PC-9 (cell line): ENCODE measurements at regions not wholly inside any gene's neighbourhood (a gene's known extent, or its start where the extent isn't known, plus 50 kb on each side); places are given as distances from the start of the nearest gene placed in this dataset.

Source experiments
- BruUV-seq: library from RNA; stranded (reverse); fragments of 400-500 nt; replicated peaks from 2 replicates; lab custom pipeline; 2021; lab: Mats Ljungman, UMichigan
- CTCF ChIA-PET: fragments of 300-600 bp; sonication (Branson Sonifier 250); formaldehyde crosslinking; loops from one replicate; lab custom pipeline; 2022; ENCODE audit warnings: antibody characterized with exemption; lab: Charles Lee
- POLR2A ChIA-PET: fragments of 300-600 bp; sonication (Branson Sonifier 250); formaldehyde crosslinking; loops from one replicate; lab custom pipeline; 2022; ENCODE audit warnings: antibody characterized with exemption; ENCODE audit not compliant: unreplicated experiment; lab: Charles Lee
- DNase-seq, 2 experiments: peaks; one replicate each; pipeline versions ENCODE4 v3.0.0 to v3.0.0-alpha.2; 2015 to 2022; ENCODE audit warnings: mixed read lengths in 1 of 2
- H2AFZ ChIP-seq: fragments of 200-600 bp; sonication (generic); 2 replicates; pipeline ENCODE4 v1.8.1; 2017; ENCODE audit warnings: antibody characterized with exemption
- H3F3A ChIP-seq: fragments of 200-600 bp; sonication (generic); 2 replicates; pipeline ENCODE4 v1.8.1; 2017; ENCODE audit warnings: antibody characterized with exemption, mild to moderate bottlenecking, low read depth; ENCODE audit not compliant: insufficient read depth
- H3K27ac ChIP-seq: fragments of 200-600 bp; sonication (generic); 2 replicates; pipeline ENCODE4 v1.6.1; 2016; ENCODE audit warnings: mixed run types
- H3K27me3 ChIP-seq: fragments of 200-600 bp; sonication (generic); 2 replicates; pipeline ENCODE4 v1.6.1; 2016; ENCODE audit warnings: low read depth, mixed run types; ENCODE audit not compliant: insufficient read depth
- H3K36me3 ChIP-seq: fragments of 200-600 bp; sonication (generic); 2 replicates; pipeline ENCODE4 v1.6.1; 2016; ENCODE audit warnings: low read depth, mixed run types
- H3K4me1 ChIP-seq: fragments of 200-600 bp; sonication (generic); replicated peaks from 2 replicates; pipeline ENCODE4 v1.6.1; 2016; ENCODE audit warnings: mixed run types; ENCODE audit not compliant: insufficient read depth
- H3K4me2 ChIP-seq: fragments of 200-600 bp; sonication (generic); 2 replicates; pipeline ENCODE4 v1.6.1; 2017; ENCODE audit warnings: mixed run types
- H3K4me3 ChIP-seq: fragments of 200-600 bp; sonication (generic); 2 replicates; pipeline ENCODE4 v1.6.1; 2016; ENCODE audit warnings: mixed run types
- H3K79me2 ChIP-seq: fragments of 200-600 bp; sonication (generic); 2 replicates; pipeline ENCODE4 v1.6.1; 2017; ENCODE audit warnings: low read depth, mixed run types
- H3K9me2 ChIP-seq: fragments of 200-600 bp; sonication (generic); 2 replicates; pipeline ENCODE4 v1.8.1; 2017; ENCODE audit warnings: mild to moderate bottlenecking; ENCODE audit not compliant: insufficient read depth
- H3K9me3 ChIP-seq: fragments of 200-600 bp; sonication (generic); 2 replicates; pipeline ENCODE4 v1.8.1; 2016; ENCODE audit warnings: low read depth; ENCODE audit not compliant: insufficient read depth
- H4K20me1 ChIP-seq: fragments of 200-600 bp; sonication (generic); 2 replicates; pipeline ENCODE4 v1.8.1; 2017; ENCODE audit not compliant: insufficient read depth
- CTCF ChIP-seq: fragments of 200-600 bp; sonication (generic); conservative IDR thresholded peaks from 2 replicates; pipeline ENCODE4 v1.6.1; 2017; ENCODE audit warnings: mixed run types, antibody characterized with exemption, mild to moderate bottlenecking, moderate library complexity
- EZH2 ChIP-seq: fragments of 200-600 bp; sonication (generic); IDR thresholded peaks from 2 replicates; pipeline ENCODE4 v1.8.0; 2017; ENCODE audit warnings: antibody characterized with exemption, low read depth
- intact Hi-C: fragments of 100-400 bp; cut with micrococcal nuclease; formaldehyde crosslinking; loops from one replicate; pipeline ENCODE4 v1.10.0; 2022; ENCODE audit not compliant: unreplicated experiment

- no peaks in the 10 kb centered on the region for H3F3A ChIP-seq
- no peaks in the 10 kb centered on the region for H3K79me2 ChIP-seq
- no peak overlapping the region for H3K27ac ChIP-seq
- TF ChIP-seq CTCF (no peak), EZH2 (no peak)
- CTCF ChIA-PET: no interaction called here
- H3K9me3 ChIP-seq: no peaks in the 10 kb centered on the region
- H3K4me1 ChIP-seq: no peaks in the 10 kb centered on the region
- H3K4me2 ChIP-seq: no peak overlapping the region
- POLR2A ChIA-PET: no interaction called here
- intact Hi-C loops: no loop called here
- no peaks in the 10 kb centered on the region for H3K27me3 ChIP-seq
- no TSS peak for BruUV-seq
- no peaks in the 10 kb centered on the region for H3K36me3 ChIP-seq
- no peaks in the 10 kb centered on the region for H4K20me1 ChIP-seq
- H3K9me2 ChIP-seq: no peaks in the 10 kb centered on the region
- DNase-seq: no peak
- no peak overlapping the region for H2AFZ ChIP-seq
- no peak overlapping the region for H3K4me3 ChIP-seq
Measured at GRCh38 chr14:37894463-37894862, 299.0 kb downstream of the TTC6 start.

GRCh38 chr14:37899365-37899764, 303.9 kb downstream of the TTC6 start:
- CTCF ChIA-PET: no interaction called here
- H3F3A ChIP-seq: no peaks in the 10 kb centered on the region
- no peaks in the 10 kb centered on the region for H3K9me2 ChIP-seq
- no peak for DNase-seq
- no TSS peak for BruUV-seq
- no peak overlapping the region for H2AFZ ChIP-seq
- no peaks in the 10 kb centered on the region for H3K27me3 ChIP-seq
- TF ChIP-seq CTCF (no peak), EZH2 (no peak)
- intact Hi-C loops: no loop called here
- H3K4me1 ChIP-seq: no peaks in the 10 kb centered on the region
- H3K4me3 ChIP-seq: no peak overlapping the region
- no peaks in the 10 kb centered on the region for H3K79me2 ChIP-seq
- POLR2A ChIA-PET: no interaction called here
- no peaks in the 10 kb centered on the region for H4K20me1 ChIP-seq
- H3K27ac ChIP-seq: no peak overlapping the region
- no peak overlapping the region for H3K4me2 ChIP-seq
- no peaks in the 10 kb centered on the region for H3K36me3 ChIP-seq
- H3K9me3 ChIP-seq: no peaks in the 10 kb centered on the region

GRCh38 chr14:37900561-37900960, 305.1 kb downstream of the TTC6 start:
- H3K9me2 ChIP-seq: no peaks in the 10 kb centered on the region
- no peak overlapping the region for H3K27ac ChIP-seq
- no peak overlapping the region for H3K4me2 ChIP-seq
- H2AFZ ChIP-seq: no peak overlapping the region
- no peak for DNase-seq
- H3K36me3 ChIP-seq: no peaks in the 10 kb centered on the region
- POLR2A ChIA-PET: no interaction called here
- intact Hi-C loops: loop anchor here (5.0 kb wide), 1 partner anchor 1117 kb away; no protein-coding TSS in a partner anchor
- no peaks in the 10 kb centered on the region for H3K9me3 ChIP-seq
- BruUV-seq: no TSS peak
- CTCF ChIA-PET: no interaction called here
- H4K20me1 ChIP-seq: no peaks in the 10 kb centered on the region
- TF ChIP-seq CTCF: no peak
- no peak for TF ChIP-seq EZH2
- H3F3A ChIP-seq: no peaks in the 10 kb centered on the region
- H3K4me1 ChIP-seq: no peaks in the 10 kb centered on the region
- H3K27me3 ChIP-seq: no peaks in the 10 kb centered on the region
- no peaks in the 10 kb centered on the region for H3K79me2 ChIP-seq
- H3K4me3 ChIP-seq: no peak overlapping the region
